ENCODE measurements at regions not wholly inside any gene's neighbourhood (a gene's known extent, or its start where the extent isn't known, plus 50 kb on each side); places are given as distances from the start of the nearest gene placed in this dataset.

GRCh38 chr6:2296781-2297180 lies 51.4 kb upstream of the GMDS start:
- no peak for DNase-seq
- H3K4me1 Mint-ChIP-seq (ENCODE audit: low read depth, unreplicated experiment) = no peaks in the 10 kb centered on the region
- TF ChIP-seq, protein P1, sequence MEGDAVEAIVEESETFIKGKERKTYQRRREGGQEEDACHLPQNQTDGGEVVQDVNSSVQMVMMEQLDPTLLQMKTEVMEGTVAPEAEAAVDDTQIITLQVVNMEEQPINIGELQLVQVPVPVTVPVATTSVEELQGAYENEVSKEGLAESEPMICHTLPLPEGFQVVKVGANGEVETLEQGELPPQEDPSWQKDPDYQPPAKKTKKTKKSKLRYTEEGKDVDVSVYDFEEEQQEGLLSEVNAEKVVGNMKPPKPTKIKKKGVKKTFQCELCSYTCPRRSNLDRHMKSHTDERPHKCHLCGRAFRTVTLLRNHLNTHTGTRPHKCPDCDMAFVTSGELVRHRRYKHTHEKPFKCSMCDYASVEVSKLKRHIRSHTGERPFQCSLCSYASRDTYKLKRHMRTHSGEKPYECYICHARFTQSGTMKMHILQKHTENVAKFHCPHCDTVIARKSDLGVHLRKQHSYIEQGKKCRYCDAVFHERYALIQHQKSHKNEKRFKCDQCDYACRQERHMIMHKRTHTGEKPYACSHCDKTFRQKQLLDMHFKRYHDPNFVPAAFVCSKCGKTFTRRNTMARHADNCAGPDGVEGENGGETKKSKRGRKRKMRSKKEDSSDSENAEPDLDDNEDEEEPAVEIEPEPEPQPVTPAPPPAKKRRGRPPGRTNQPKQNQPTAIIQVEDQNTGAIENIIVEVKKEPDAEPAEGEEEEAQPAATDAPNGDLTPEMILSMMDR (IDR thresholded peaks at IDR 0.05; ENCODE audit: partially characterized antibody, unreplicated experiment) = no peak
- H3K9me3 Mint-ChIP-seq (ENCODE audit: unreplicated experiment) = peaks cover 3% of the 10 kb centered on the region
- H3K36me3 Mint-ChIP-seq (ENCODE audit: unreplicated experiment) = peaks cover 4% of the 10 kb centered on the region
- H3K27me3 Mint-ChIP-seq (ENCODE audit: unreplicated experiment) = no peaks in the 10 kb centered on the region
- no peak overlapping the region for H3K4me3 Mint-ChIP-seq (ENCODE audit: unreplicated experiment)
- H3K27ac Mint-ChIP-seq (ENCODE audit: unreplicated experiment) = no peak overlapping the region
